T-helper 2 cell (primary cell): ENCODE measurements at regions not wholly inside any gene's neighbourhood (a gene's known extent, or its start where the extent isn't known, plus 50 kb on each side); places are given as distances from the start of the nearest gene placed in this dataset.
A peak's percentile ranks its signal among the peaks of the same experiment; 100 is the strongest.
"Not testable (repeated sequence)": the region's sequence is repeated elsewhere in the genome, so short reads cannot be mapped to it uniquely, and the experiment has no call there.

ENCODE experiments used
- DNase-seq, 5 experiments: peaks; one replicate each; pipeline versions ENCODE4 v3.0.0 to v3.0.0-alpha.2; 2012 to 2022

DNA sequence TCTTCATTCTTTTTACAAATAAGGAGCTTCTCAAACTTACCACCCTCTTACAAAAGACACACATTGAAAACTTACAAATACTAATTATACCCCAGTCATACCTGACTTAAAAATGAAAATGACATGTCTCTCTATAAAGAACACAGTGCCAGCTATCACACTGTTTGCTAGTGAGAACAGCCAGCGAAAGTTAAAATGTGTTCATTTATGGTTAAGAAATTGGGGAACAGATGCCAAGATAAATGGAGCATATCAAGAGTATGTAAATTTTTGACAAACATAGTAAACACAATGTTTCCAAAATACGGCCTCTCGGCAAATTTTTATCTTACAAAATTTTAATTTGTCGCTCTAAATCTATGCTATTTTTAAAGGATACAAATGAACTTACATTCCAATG, 1422.9 kb downstream of the KCNT2 start:
- no peak for DNase-seq

DNA sequence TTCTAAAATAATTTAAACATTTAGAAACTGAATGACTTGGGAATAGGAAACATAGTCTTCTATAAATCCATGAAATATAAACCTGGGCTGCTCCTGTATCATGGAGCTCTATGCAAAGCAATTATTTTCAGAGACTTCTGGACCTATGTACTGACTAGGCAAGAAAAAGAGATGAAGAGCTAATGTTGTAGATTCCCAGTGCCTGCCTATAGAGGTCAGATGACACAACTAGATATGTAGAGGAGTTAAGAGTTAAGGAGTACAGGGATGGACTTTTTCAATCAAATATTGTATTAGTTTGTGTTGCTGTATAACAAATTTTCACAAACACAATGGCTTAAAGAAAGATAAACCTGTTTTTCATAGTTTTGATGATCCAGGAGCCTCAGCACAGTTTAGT, 1434.5 kb downstream of the KCNT2 start:
- DNase-seq, result no peak

DNA sequence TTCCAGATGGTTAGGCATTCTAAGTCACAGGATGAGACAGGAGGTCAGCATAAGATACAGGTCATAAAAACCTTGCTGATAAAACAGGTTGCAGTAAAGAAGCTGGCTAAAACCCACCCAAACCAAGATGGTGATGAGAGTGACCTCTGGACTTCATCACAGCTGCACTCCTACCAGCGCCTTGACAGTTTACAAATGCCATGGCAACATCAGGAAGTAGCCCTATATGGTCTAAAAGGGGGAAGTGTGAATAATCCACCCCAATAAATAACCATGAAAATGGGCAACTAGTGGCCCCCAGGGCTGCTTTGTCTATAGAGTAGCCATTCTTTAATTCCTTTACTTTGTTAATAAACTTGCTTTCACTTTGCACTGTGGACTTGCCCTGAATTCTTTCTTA, 1448.4 kb downstream of the KCNT2 start:
- DNase-seq, result not testable (repeated sequence)

DNA sequence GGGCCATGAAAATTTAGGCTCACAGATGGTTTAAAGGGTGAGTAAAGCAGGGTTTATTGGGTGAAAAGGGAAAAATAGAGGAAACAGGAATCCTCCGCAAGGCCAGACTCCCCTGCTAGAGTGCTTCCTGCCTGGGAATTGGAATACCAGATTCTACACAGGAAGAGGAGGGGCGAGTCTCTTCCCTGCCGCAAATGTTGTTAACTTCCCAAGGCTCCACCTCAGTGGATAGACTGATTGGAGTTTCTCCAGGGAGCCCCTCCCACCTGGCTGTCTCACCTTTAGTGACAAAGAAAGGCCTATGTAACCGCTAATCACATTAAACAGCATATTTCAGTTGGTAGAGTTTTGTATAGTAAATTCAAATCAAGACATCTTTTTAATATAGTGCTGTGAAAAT, 1450.1 kb downstream of the KCNT2 start:
- no peak for DNase-seq

DNA sequence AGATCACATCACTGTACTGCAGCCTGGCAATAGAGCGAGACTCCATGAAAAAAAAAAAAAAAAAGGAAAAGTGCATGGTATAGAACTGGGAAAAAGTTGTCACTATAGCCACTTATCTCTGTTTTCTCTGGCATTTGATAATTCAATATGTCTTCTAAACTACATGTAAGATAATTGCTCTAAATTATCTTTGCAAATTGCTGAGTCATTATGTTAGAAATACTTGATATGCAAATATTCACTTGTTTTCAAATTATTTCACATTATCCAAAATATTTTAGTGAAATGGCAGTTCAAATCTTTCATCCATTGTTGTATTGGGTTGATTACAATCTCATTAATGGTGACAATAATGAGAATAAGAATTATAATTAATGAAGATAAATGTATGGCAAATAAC, 1455.1 kb downstream of the KCNT2 start:
- no peak for DNase-seq

DNA sequence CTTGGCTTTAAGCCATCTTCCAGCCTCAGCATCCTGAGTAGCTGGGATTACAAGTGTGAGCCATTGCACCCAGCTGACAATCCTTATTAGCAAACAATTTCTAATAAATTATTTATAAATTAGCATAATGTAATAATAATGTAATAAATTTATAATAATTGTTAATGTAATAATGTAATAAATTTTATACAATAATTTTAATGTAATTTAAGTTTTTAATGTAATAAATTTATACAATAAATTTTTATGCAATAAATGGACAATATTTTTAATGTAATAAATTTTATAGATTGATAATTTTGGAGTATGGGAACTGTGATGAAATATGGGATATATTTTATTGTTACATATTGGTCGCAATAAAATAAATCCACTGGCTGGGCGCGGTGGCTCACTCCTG, 1457.5 kb downstream of the KCNT2 start:
- DNase-seq, result no peak

DNA sequence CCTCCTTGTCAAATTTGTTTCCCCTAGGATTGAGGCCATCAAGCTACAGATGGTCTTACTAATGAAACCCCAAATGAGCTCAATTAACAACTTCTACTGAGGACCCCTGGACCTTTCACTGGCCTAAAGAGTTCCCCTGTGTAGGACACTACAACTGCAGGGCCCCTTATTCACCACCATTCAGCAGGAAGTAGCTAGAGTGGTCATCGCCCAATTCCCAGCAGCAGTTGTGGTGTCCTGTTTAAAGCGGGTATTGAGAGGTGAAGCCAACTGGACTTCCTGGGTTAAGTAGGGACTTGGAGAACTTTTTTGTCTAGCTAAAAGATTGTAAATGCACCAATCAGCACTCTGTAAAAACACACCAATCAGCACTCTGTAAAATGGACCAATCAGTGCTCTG, 1466.9 kb downstream of the KCNT2 start:
- DNase-seq, result no peak

DNA sequence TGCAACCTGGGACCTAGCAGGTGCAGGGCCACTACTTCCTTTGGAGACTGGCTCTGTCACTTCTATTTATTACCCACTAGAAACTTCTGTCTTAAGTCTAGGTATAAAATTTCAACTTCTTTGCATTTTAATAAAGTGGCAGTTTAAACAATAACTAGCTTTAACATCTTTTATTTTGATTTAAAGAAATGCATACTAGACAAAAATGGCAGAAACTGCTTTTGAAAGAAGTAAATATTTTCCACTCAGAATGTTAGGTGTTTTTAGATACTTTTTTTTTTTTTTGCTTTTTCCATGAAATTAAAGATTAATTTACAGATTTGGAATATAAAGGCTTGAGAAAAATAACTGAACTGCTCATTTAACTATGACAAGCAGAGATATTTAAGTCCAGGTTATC, 1477.6 kb downstream of the KCNT2 start:
- DNase-seq, result no peak

DNA sequence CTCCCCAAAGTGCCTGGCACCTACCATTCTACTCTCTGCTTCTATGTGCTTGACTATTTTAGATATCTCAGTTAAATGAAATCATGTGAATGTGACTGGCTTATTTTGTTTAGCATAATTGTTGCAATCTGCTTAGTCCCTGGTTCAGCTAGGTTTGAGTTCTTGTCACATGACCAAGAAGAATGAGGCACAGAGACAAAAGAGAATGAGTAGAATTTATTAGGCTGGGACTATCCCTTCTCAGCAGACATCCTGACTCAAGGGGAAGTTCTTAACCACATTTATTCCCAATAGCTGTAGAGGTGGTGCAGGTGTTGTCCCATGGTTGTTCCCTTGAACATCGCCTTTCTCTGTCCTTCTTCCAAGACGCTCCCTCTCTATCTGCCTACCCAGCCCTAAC, 1485.7 kb downstream of the KCNT2 start:
- no peak for DNase-seq

DNA sequence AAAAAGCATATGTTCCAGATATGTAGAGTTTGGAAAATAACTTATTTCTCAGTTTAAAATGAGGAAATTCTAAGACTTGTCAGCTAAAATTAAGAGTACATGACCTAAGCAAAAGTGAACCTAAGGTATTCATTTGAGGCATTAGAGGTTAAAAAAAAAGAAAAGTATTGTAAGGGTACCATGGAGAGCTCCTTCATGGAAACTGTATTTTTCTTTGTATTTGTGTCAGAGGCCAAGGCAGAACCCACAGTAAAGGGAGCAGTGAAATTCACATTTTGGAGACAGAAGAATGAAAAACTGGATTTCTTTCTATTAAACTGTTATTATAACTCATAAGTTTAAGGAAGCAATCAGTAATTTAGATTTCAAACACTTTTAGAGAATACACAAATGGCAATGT, 1494.8 kb downstream of the KCNT2 start:
- DNase-seq, result no peak

DNA sequence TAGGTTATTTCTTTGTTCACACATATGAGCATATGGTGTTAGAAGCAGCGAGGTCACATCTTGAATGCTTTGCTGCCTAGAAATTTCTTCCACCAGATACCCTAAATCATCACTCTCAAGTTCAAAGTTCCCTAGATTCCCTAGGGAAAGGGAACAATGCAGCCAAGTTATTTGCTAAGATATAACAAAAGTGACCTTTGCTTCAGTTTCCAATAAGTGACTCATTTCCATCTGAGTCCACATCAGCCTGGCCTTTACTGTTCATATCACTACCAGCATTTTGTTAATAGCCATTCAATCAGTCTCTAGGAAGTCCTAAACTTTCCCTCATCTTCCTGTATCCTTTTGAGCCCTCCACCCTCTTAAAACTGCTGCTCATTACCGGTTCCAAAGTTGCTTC, 1502.5 kb downstream of the KCNT2 start:
- DNase-seq, result no peak

DNA sequence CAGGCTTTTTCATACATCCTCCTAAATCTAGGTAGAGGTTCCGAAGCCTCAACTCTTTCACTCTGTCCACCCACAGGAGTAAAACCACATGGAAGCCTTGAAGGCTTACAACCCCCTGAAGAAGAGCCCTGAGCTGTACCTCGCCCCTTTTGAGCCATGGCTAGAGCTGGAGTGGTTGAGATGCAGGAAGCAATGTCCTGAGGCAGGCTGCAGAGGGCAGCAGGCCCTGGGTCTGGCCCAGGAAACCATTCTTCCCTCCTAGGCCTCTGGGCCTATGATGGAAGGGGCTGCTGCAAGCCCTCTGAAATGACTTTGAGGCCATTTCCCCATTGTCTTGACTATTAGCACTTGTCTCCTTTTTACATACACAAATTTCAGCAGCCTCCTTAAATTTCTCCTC, 1503.0 kb downstream of the KCNT2 start:
- DNase-seq, result peak in 1 of 5 experiments; percentile 2

DNA sequence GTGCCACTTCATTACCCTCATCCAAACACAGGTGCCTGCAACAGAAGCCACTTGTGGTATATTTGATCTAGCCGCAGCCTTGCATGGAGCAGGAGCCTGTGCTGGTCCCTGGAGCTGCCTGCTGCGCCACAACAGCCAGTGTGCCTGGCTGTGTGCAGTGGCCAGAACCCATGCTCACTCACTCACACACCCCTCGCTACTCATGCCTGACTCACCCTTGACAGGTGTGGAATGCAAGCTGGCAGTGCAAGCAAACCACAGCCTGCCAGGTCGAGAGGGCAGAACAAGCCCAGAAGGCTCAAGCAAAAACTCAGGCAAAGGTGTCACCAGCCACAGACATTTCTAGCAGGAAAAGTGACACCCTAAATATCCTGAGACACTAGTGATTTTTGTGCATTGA, 1510.9 kb downstream of the KCNT2 start:
- DNase-seq, result no peak

DNA sequence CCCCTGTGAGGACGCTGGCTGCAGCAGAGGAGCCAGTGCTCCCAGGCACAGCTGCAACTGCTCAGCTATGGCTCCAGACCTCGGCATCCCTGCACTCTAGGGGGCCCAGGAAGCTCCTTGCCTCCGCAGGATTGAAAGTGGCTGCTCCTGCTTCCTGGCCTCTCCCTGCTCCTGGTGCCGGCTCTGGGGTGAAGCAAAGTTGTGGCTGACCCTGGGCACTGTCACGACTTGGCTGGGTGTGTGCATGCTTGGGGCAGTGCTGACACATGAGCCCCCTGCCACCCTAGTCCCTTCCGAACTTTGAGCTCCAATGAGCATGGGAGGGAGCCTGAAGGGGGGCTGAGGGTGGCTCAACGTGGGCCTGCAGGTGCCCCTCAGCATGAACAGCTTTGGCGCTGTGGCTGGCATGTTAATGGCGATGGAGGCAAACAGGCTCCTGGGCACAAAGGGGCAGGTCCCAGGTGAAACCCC, 1512.2 kb downstream of the KCNT2 start:
- no peak for DNase-seq

DNA sequence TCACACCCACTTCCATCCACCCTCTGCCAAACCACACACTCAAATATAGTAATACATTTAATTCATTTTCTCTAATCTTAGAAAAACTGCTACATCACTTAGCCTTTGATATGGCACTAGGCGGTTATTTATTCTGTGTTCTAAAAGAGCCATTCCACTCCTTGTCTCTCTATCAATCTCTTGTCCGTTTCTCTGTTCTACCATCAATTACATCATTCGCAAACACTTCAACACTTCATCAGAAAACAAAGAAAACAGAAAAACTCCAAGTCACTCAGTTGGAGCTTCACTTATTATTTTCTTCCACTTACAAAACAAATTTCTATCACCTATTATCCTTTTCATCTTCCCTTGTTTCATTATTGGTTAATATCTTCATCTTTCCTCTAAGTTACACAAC, 1523.0 kb downstream of the KCNT2 start:
- no peak for DNase-seq

DNA sequence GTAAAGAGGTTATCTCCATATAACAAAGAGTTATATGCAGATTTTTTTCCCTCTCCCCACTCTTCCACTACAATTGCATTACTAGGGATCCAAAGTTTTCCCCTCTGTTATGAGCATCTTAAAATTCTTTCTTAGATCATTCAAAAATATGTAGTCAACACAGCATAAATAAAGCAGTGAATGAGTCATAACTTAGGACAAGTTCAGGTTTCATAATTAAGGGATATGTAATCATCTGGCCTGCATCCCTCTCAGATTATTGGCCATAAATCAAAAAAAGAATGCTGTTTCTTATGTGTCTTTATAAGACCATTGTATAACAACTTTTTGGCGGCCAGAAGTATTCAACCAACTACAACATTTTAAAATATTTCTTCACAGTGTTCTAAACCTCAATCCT, 1526.1 kb downstream of the KCNT2 start:
- DNase-seq, result no peak

DNA sequence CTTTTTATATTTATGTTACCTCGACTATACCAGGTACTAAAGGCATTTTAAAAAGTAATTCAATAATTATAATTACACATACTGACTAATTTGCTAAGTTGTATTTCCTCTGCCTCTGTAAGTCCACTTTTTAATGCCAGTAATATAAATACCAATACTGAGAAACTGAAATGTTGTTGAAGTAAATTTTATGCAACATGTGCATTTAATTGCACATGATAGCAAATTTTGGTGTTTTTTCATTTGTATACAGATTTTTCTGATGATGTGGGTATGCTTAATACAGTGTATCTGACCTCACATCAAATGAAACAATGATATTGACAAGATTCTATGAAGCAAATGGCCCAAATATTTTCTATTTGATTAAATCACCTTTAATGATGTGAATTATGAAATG, 1531.6 kb downstream of the KCNT2 start:
- no peak for DNase-seq

DNA sequence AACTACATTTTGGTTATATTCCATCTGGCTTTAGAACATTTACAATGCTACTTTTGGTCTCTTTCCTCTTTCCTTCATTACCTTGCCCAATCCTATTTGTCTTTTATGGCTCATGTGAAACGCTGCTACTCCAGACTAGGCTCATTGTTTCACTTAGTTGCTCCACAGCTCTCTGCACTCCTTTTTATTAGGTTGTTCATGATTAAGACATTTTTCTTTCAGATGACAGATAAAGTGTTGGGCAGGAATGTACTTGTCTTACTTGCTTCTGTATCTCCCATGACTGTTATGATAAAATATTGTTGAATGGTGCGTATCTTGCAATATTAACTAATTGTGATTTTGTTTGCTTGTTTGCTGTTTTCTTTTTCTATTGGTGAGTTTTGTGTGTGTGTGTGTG, 1532.3 kb downstream of the KCNT2 start:
- DNase-seq, result no peak

DNA sequence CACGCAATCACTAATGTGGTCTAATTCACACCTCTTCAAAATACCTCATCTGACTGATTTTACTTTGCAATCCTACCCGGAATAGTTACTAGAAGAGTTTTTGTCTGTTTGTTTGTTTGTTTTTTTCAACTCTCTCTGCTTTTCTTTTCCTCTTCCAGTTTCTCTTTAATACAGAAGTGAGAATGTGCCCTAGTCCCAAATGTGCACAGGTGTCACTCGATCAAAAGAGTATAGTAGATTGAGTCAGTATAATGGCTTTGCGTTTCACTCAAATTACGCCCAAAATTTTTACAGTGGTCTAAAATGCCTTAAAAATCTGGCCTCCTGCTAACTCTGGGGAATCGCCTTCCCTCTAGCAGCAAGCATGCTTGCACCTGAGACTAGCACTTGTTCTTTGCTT, 1536.8 kb downstream of the KCNT2 start:
- DNase-seq, result no peak

DNA sequence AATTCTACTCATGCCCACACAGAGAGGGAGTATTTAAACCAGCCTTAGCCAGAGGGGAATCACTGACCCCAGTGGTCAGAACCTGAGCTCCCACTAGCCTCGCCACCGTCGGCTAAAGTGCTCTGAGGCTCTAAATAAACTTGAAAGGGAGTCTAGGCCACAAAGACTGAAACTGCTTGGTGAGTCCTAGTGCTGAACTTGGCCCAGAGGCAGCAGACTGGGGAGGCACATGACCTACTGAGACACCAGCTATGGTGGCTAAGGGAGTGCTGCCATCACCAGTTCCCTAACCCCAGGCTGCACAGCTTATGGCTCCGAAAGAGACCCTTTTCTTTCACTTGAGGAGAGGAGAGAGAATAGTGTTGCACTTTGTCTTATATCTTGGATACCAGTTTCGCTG, 1542.8 kb downstream of the KCNT2 start:
- no peak for DNase-seq

DNA sequence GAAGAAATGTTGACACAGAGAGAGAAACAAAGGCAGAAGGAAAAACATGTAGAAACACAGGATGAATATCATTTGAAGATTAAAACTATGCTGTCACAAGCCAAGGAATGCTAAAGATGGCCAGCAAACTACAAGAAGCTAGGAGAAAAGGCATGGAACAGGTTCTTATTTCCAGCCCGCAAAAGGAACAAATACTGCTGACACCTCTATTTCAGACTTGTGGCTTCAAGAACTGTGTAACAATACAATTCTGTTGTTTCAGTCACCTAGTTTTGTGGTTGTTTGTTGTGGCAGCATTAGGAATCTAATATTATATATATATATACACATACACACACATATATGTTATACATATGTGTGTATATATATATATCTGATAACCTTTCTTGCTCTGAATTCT, 1543.9 kb downstream of the KCNT2 start:
- DNase-seq, result no peak

DNA sequence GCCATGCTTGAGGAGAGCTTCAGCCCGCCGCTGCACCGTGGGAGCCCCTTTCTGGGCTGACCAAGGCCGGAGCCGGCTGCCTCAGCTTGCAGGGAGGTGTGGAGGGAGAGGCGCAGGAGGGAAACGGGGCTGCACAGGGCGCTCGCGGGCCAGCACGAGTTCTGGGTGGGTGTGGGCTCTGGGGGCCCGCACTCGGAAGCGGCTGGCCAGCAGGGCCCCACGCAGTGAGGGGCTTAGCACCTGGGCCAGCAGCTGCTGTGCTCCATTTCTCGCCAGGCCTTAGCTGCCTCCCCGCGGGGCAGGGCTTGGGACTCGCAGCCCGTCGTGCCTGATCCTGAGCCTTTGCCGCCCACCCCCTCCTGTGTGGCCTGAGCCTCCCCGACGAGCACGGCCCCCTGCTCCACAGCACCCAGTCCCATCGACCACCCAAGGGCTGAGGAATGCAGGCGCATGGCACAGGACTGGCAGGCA, 1554.0 kb downstream of the KCNT2 start:
- DNase-seq, result no peak

DNA sequence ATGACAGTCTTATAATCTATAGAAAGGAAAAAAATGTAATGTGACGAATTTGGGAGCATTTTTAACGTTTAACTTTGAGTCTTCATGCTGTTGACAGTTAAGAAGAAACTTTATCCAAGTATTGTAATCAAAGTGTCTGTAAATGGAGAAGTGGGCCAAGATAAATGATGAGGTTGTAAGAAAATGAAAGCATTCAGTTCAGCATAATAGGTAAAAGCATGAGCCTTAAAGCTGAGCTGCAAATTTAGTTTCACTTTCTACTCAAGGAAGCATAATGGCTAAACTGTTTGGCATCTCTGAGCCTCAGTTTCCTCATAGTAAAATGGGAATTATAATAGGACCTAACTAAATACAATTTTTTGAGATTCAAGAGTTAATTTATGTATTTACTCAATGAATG, 1554.8 kb downstream of the KCNT2 start:
- DNase-seq, result peak in 1 of 5 experiments; percentile 21

DNA sequence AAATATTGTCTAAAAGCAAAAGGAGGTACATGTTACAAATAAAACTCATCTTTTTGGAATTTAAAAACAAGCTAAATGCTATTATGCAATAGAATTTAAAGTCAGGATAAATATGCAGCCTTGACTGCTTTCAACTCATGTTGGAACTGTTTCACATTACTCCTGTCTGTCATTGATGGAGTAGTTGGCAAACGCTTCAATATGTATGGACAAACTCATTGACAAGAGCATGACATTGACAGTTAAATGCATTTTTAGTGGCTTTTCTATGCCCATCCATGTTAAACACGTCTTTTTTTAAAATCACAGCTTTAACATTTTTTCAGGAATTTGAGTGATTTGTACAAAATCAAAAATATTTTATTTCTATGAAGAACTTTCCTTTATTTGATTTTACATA, 1560.5 kb downstream of the KCNT2 start:
- DNase-seq, result no peak

DNA sequence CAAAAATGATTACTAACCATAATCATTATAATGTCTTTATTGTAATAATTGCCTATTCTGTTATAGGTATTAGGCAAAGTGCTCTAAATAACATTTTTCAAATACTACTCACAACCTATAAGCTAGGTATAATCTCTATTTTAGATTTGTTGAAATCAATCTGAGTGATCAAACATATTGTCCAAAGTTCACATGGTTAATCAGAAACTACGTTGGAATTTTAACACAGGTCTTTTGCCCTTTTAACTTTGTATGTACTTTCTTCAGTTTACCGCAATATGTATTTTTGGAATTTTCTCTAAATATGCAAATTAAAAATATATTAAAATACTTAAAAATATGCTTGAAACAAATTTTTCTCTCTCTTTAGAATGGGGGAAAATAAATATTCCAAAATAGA, 1563.2 kb downstream of the KCNT2 start:
- no peak for DNase-seq

DNA sequence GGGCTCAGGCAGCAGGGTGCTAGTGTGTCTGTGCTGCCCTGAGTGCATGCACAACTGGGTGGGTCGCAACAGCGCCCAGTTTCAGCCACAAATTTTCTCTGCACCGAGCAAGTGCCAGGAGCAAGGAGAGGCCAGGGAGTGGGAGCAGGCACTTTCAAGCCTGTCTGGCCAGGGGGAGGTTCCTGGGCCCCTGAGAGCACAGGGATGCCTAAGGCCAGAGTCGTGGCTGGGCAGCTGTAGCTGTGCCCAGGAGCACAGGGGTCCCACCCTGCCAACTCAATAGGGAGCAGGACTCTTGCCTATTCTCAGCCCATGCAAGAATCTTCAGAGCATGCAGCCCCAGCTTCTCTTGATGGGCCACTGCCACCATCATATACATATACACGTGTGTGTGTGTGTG, 1577.4 kb downstream of the KCNT2 start:
- no peak for DNase-seq
